Loucy (cell line): ENCODE measurements at regions not wholly inside any gene's neighbourhood (a gene's known extent, or its start where the extent isn't known, plus 50 kb on each side); places are given as distances from the start of the nearest gene placed in this dataset.

Source experiments
- EZH2phosphoT487 ChIP-seq: fragments of 200-600 bp; IDR thresholded peaks from 2 replicates; pipeline ENCODE4 v1.6.1; 2018; ENCODE audit warnings: antibody characterized with exemption, mild to moderate bottlenecking, moderate library complexity, borderline replicate concordance
- TF ChIP-seq, protein P1 (sequence below): fragments of 200-600 bp; sonication (generic); conservative IDR thresholded peaks from 2 replicates; pipeline ENCODE4 v1.5.1; 2014; ENCODE audit warnings: mild to moderate bottlenecking, antibody characterized with exemption, low read length

- TF ChIP-seq, protein P1, sequence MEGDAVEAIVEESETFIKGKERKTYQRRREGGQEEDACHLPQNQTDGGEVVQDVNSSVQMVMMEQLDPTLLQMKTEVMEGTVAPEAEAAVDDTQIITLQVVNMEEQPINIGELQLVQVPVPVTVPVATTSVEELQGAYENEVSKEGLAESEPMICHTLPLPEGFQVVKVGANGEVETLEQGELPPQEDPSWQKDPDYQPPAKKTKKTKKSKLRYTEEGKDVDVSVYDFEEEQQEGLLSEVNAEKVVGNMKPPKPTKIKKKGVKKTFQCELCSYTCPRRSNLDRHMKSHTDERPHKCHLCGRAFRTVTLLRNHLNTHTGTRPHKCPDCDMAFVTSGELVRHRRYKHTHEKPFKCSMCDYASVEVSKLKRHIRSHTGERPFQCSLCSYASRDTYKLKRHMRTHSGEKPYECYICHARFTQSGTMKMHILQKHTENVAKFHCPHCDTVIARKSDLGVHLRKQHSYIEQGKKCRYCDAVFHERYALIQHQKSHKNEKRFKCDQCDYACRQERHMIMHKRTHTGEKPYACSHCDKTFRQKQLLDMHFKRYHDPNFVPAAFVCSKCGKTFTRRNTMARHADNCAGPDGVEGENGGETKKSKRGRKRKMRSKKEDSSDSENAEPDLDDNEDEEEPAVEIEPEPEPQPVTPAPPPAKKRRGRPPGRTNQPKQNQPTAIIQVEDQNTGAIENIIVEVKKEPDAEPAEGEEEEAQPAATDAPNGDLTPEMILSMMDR = no peak
- no peak for TF ChIP-seq EZH2phosphoT487
Observed at GRCh38 chr4:184941671-184942418, 76.4 kb upstream of the HELT start.
